Peyer's patch (tissue), 4 donors: ENCODE measurements at regions not wholly inside any gene's neighbourhood (a gene's known extent, or its start where the extent isn't known, plus 50 kb on each side); places are given as distances from the start of the nearest gene placed in this dataset.
A peak's percentile ranks its signal among the peaks of the same experiment; 100 is the strongest.

ENCODE experiments used
- DNase-seq, 3 donors: peaks; one replicate each; pipeline ENCODE4 v3.0.0-alpha.2; 2017 to 2019
- H3K27ac ChIP-seq, 4 donors: fragments of 200-600 bp; sonication (generic); one replicate each; pipeline ENCODE4 v1.5.1; 2016 to 2019
- H3K27me3 ChIP-seq, 2 donors: fragments of 200-600 bp; sonication (generic); one replicate each; pipeline ENCODE4 v1.5.1; 2019
- H3K36me3 ChIP-seq, 3 donors: fragments of 200-600 bp; sonication (generic); one replicate each; pipeline ENCODE4 v1.5.1; 2016 to 2019
- H3K4me1 ChIP-seq, 4 donors: fragments of 200-600 bp; sonication (generic); one replicate each; pipeline ENCODE4 v1.5.1; 2016 to 2019
- H3K4me3 ChIP-seq, 4 donors: fragments of 200-600 bp; sonication (generic); 1 replicate in 3 of 4; 2 replicates in 1 of 4; pipeline ENCODE4 v1.5.1; 2016 to 2019; ENCODE audit warnings: mild to moderate bottlenecking in 1 of 4
- H3K9me3 ChIP-seq, 4 donors: fragments of 200-600 bp; sonication (generic); one replicate each; pipeline ENCODE4 v1.5.1; 2016 to 2019; ENCODE audit warnings: mild to moderate bottlenecking in 1 of 4
- CTCF ChIP-seq, 6 experiments: fragments of 450-650 bp in 4 of 6; fragments of 200-600 bp in 2 of 6; sonication (generic) in 1 of 6; IDR thresholded peaks; one replicate each; pipeline ENCODE4 v1.5.1; 2017 to 2019; ENCODE audit warnings: antibody characterized with exemption in 6 of 6, mild to moderate bottlenecking in 3 of 6, moderate library complexity in 1 of 6
- POLR2A ChIP-seq, 2 donors: fragments of 450-650 bp; IDR thresholded peaks; one replicate each; pipeline ENCODE4 v1.5.1; 2017; ENCODE audit warnings: antibody characterized with exemption in 2 of 2, mild to moderate bottlenecking in 2 of 2, moderate library complexity in 2 of 2

GRCh38 chr21:25428537-25428936, 178.7 kb downstream of the MRPL39 start:
- TF ChIP-seq POLR2A (IDR thresholded peaks at IDR 0.05) (no peak), CTCF (IDR thresholded peaks at IDR 0.05) (no peak)
- Histone ChIP-seq H3K4me1 (no peaks in the 10 kb centered on the region), H3K36me3 (no peaks in the 10 kb centered on the region), H3K27ac (no peak overlapping the region), H3K27me3 (no peaks in the 10 kb centered on the region), H3K9me3 (no peaks in the 10 kb centered on the region), H3K4me3 (no peak overlapping the region)
- DNase-seq, result no peak

- no peak for TF ChIP-seq POLR2A (IDR thresholded peaks at IDR 0.05)
- TF ChIP-seq CTCF (IDR thresholded peaks at IDR 0.05), result no peak
- no peaks in the 10 kb centered on the region for H3K9me3 ChIP-seq
- no peaks in the 10 kb centered on the region for H3K36me3 ChIP-seq
- H3K4me1 ChIP-seq, result no peaks in the 10 kb centered on the region
- DNase-seq, result no peak
- H3K4me3 ChIP-seq, result no peak overlapping the region
- no peaks in the 10 kb centered on the region for H3K27me3 ChIP-seq
- no peak overlapping the region for H3K27ac ChIP-seq
Observed at GRCh38 chr21:25427828-25428227, 179.5 kb downstream of the MRPL39 start.

GRCh38 chr21:25426580-25426979, 180.7 kb downstream of the MRPL39 start:
- TF ChIP-seq POLR2A (IDR thresholded peaks at IDR 0.05) (no peak), CTCF (IDR thresholded peaks at IDR 0.05) (no peak)
- H3K4me1 ChIP-seq, result no peaks in the 10 kb centered on the region
- DNase-seq, result no peak
- H3K27ac ChIP-seq, result no peak overlapping the region
- H3K9me3 ChIP-seq, result no peaks in the 10 kb centered on the region
- H3K27me3 ChIP-seq, result no peaks in the 10 kb centered on the region
- no peak overlapping the region for H3K4me3 ChIP-seq
- no peaks in the 10 kb centered on the region for H3K36me3 ChIP-seq

GRCh38 chr21:25425156-25425555, 182.1 kb downstream of the MRPL39 start:
- no peak overlapping the region for H3K4me3 ChIP-seq
- TF ChIP-seq POLR2A (IDR thresholded peaks at IDR 0.05) (no peak), CTCF (IDR thresholded peaks at IDR 0.05) (no peak)
- no peaks in the 10 kb centered on the region for H3K9me3 ChIP-seq
- no peaks in the 10 kb centered on the region for H3K36me3 ChIP-seq
- no peak for DNase-seq
- no peaks in the 10 kb centered on the region for H3K4me1 ChIP-seq
- H3K27me3 ChIP-seq, result no peaks in the 10 kb centered on the region
- no peak overlapping the region for H3K27ac ChIP-seq

GRCh38 chr21:25424634-25425033, 182.6 kb downstream of the MRPL39 start:
- TF ChIP-seq CTCF (IDR thresholded peaks at IDR 0.05) (no peak), POLR2A (IDR thresholded peaks at IDR 0.05) (no peak)
- no peaks in the 10 kb centered on the region for H3K9me3 ChIP-seq
- no peaks in the 10 kb centered on the region for H3K27me3 ChIP-seq
- H3K27ac ChIP-seq, result peak overlapping the region in 1 of 4 donors; percentile 12
- no peak for DNase-seq
- H3K4me1 ChIP-seq, result no peaks in the 10 kb centered on the region
- H3K36me3 ChIP-seq, result no peaks in the 10 kb centered on the region
- H3K4me3 ChIP-seq, result no peak overlapping the region

GRCh38 chr21:25424048-25424447, 183.2 kb downstream of the MRPL39 start:
- Histone ChIP-seq H3K27ac (peak overlapping the region in 1 of 4 donors; percentile 12), H3K9me3 (no peaks in the 10 kb centered on the region), H3K4me3 (no peak overlapping the region), H3K36me3 (no peaks in the 10 kb centered on the region), H3K27me3 (no peaks in the 10 kb centered on the region), H3K4me1 (no peaks in the 10 kb centered on the region)
- TF ChIP-seq POLR2A (IDR thresholded peaks at IDR 0.05) (no peak), CTCF (IDR thresholded peaks at IDR 0.05) (no peak)
- no peak for DNase-seq
